OCI-LY7 (cell line): ENCODE measurements at regions not wholly inside any gene's neighbourhood (a gene's known extent, or its start where the extent isn't known, plus 50 kb on each side); places are given as distances from the start of the nearest gene placed in this dataset.
"Not testable (repeated sequence)": the region's sequence is repeated elsewhere in the genome, so short reads cannot be mapped to it uniquely, and the experiment has no call there.

Experiments
- BruUV-seq: library from RNA; stranded (reverse); fragments of 400-500 nt; replicated peaks from 2 replicates; lab custom pipeline; 2021; lab: Mats Ljungman, UMichigan
- CTCF ChIA-PET: fragments of 300-600 bp; sonication (Branson Sonifier 250); formaldehyde crosslinking; loops from one replicate; lab custom pipeline; 2022; ENCODE audit warnings: antibody characterized with exemption; ENCODE audit not compliant: unreplicated experiment; lab: Charles Lee
- POLR2A ChIA-PET: fragments of 300-600 bp; sonication (Branson Sonifier 250); formaldehyde crosslinking; loops from one replicate; lab custom pipeline; 2022; ENCODE audit warnings: antibody characterized with exemption; lab: Charles Lee
- DNase-seq: peaks from one replicate; pipeline ENCODE4 v3.0.0-alpha.2; 2015; ENCODE audit warnings: low spot score
- H2AFZ ChIP-seq: fragments of 200-600 bp; sonication (generic), shearing (Covaris generic); 2 replicates; pipeline ENCODE4 v1.6.1; 2014; ENCODE audit warnings: mild to moderate bottlenecking, antibody characterized with exemption, low read length, moderate library complexity
- H3K27ac ChIP-seq: fragments of 200-600 bp; sonication (generic); 2 replicates; pipeline ENCODE4 v1.5.1; 2014; ENCODE audit warnings: mixed run types, low read depth, mild to moderate bottlenecking, moderate library complexity, low read length, inconsistent platforms; ENCODE audit not compliant: poor library complexity, severe bottlenecking
- H3K36me3 ChIP-seq: fragments of 200-600 bp; sonication (generic); 2 replicates; pipeline ENCODE4 v1.6.1; 2014; ENCODE audit warnings: mild to moderate bottlenecking, antibody characterized with exemption, low read length, moderate library complexity, mixed read lengths; ENCODE audit not compliant: insufficient read depth
- H3K4me1 ChIP-seq: fragments of 200-600 bp; sonication (generic); 2 replicates; pipeline ENCODE4 v1.5.1; 2014; ENCODE audit warnings: mild to moderate bottlenecking, low read length; ENCODE audit not compliant: insufficient read depth, poor library complexity, severe bottlenecking
- H3K4me2 ChIP-seq: fragments of 200-600 bp; sonication (generic); 2 replicates; pipeline ENCODE4 v1.6.1; 2014; ENCODE audit warnings: mild to moderate bottlenecking, low read length
- H3K4me3 ChIP-seq: fragments of 200-600 bp; sonication (generic); 2 replicates; pipeline ENCODE4 v1.5.1; 2014; ENCODE audit warnings: mild to moderate bottlenecking, low read depth, low read length; ENCODE audit not compliant: poor library complexity, severe bottlenecking
- H3K79me2 ChIP-seq: fragments of 200-600 bp; sonication (generic); 2 replicates; pipeline ENCODE4 v1.6.1; 2016; ENCODE audit warnings: low read depth, mild to moderate bottlenecking, low read length, moderate library complexity, mixed read lengths; ENCODE audit not compliant: insufficient read depth
- H3K9me2 ChIP-seq: fragments of 200-600 bp; sonication (generic); 2 replicates; pipeline ENCODE4 v1.6.1; 2016; ENCODE audit warnings: mild to moderate bottlenecking, low read length, mixed read lengths; ENCODE audit not compliant: insufficient read depth
- H3K9me3 ChIP-seq: fragments of 200-600 bp; sonication (generic); 2 replicates; pipeline ENCODE4 v1.6.1; 2014; ENCODE audit warnings: mild to moderate bottlenecking, mixed run types, low read length, mixed read lengths
- H4K20me1 ChIP-seq: fragments of 200-600 bp; sonication (generic); 2 replicates; pipeline ENCODE4 v1.6.1; 2014; ENCODE audit warnings: mild to moderate bottlenecking, antibody characterized with exemption, low read length, moderate library complexity, mixed read lengths; ENCODE audit not compliant: insufficient read depth
- EZH2phosphoT487 ChIP-seq: fragments of 200-600 bp; sonication (generic); IDR thresholded peaks from 2 replicates; pipeline ENCODE4 v1.6.1; 2018; ENCODE audit warnings: low read depth, borderline replicate concordance, mild to moderate bottlenecking, mixed run types, antibody characterized with exemption, low read length, moderate library complexity, mixed read lengths
- intact Hi-C: fragments of 100-400 bp; cut with micrococcal nuclease; formaldehyde crosslinking; loops from one replicate; pipeline ENCODE4 v1.10.0; 2022; ENCODE audit not compliant: unreplicated experiment
- TF ChIP-seq, protein P1 (sequence below): fragments of 200-600 bp; sonication (generic); conservative IDR thresholded peaks from 2 replicates; pipeline ENCODE4 v1.5.1; 2014; ENCODE audit warnings: mild to moderate bottlenecking, antibody characterized with exemption, low read length, moderate library complexity, mixed read lengths

DNA sequence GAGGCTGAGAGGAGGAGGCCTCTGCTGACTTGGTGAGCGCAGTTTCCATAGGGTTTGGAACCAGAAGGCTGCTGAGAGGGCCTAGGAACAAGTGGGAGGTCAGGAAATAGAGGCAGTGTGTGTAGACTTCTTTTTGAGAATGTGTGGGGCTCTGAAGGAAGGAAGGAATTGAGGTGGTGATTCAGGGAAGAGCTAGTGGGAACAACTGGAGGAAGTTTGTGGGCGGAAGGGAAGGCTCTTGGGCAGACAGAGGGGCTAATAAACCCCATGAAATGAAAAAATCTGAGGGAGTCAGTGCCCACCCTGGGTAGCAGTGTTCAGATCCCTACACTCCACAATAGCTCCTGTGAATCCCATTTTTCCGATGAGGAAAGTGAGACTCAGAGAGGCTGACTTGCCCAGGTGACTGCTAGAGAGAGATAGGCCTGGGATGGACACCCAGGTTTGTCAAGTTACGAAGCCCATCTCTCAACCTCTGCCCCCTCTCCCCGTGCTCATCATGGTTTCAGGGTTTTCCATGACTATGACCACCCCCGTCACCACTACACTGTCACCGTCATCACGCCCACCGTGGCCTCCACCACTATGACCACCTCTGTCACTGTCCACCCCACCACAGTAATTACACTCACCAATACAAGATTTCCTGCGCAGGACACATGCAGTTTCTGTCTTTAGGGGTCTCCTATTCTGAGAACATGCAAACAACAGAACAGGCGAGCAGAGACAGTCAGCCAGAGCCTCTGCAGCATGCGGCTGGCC, 106.4 kb downstream of the MRPL14 start:
- intact Hi-C loops: no loop called here
- H3K27ac ChIP-seq: no peak overlapping the region
- no peaks in the 10 kb centered on the region for H3K4me1 ChIP-seq
- no peaks in the 10 kb centered on the region for H3K9me2 ChIP-seq
- no peaks in the 10 kb centered on the region for H4K20me1 ChIP-seq
- H3K4me3 ChIP-seq: no peak overlapping the region
- ChIA-PET POLR2A (interaction anchor here (1.0 to 1.1 kb wide), 2 partner anchors 51 to 119 kb away, joined by 3 to 4 read pairs; no protein-coding TSS in a partner anchor), CTCF (no interaction called here)
- no peaks in the 10 kb centered on the region for H3K79me2 ChIP-seq
- BruUV-seq: no TSS peak
- H3K36me3 ChIP-seq: no peaks in the 10 kb centered on the region
- H3K9me3 ChIP-seq: no peaks in the 10 kb centered on the region
- no peak for DNase-seq
- TF ChIP-seq, protein P1, sequence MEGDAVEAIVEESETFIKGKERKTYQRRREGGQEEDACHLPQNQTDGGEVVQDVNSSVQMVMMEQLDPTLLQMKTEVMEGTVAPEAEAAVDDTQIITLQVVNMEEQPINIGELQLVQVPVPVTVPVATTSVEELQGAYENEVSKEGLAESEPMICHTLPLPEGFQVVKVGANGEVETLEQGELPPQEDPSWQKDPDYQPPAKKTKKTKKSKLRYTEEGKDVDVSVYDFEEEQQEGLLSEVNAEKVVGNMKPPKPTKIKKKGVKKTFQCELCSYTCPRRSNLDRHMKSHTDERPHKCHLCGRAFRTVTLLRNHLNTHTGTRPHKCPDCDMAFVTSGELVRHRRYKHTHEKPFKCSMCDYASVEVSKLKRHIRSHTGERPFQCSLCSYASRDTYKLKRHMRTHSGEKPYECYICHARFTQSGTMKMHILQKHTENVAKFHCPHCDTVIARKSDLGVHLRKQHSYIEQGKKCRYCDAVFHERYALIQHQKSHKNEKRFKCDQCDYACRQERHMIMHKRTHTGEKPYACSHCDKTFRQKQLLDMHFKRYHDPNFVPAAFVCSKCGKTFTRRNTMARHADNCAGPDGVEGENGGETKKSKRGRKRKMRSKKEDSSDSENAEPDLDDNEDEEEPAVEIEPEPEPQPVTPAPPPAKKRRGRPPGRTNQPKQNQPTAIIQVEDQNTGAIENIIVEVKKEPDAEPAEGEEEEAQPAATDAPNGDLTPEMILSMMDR: no peak
- TF ChIP-seq EZH2phosphoT487: no peak
- no peak overlapping the region for H2AFZ ChIP-seq
- H3K4me2 ChIP-seq: no peak overlapping the region

DNA sequence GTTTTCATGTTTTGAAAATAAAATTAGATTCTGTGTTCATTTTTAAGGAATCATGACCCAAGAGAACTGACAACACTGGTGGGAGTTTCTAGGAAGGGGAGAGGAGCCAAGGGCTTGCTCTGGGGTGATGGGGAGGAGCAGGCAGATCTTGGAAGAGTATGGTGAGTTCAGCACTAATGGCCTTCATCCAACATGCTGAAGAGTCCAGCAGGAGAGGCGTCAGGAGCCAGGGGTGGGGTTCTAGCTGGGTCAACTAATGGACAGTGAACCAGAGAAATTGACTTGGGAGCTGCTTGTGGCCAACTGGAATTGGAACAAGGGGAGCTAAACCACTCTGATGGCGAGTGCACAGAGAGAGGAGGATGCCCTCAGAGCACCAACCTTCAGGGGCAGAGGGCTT, 107.1 kb downstream of the MRPL14 start:
- no peaks in the 10 kb centered on the region for H3K9me2 ChIP-seq
- no TSS peak for BruUV-seq
- ChIA-PET CTCF (no interaction called here), POLR2A (interaction anchor here (1.0 to 1.1 kb wide), 2 partner anchors 51 to 118 kb away, joined by 3 to 4 read pairs; no protein-coding TSS in a partner anchor)
- no peak overlapping the region for H3K27ac ChIP-seq
- H3K9me3 ChIP-seq: no peaks in the 10 kb centered on the region
- no peaks in the 10 kb centered on the region for H3K4me1 ChIP-seq
- no peaks in the 10 kb centered on the region for H3K36me3 ChIP-seq
- H3K4me2 ChIP-seq: no peak overlapping the region
- no peak for DNase-seq
- H4K20me1 ChIP-seq: no peaks in the 10 kb centered on the region
- TF ChIP-seq EZH2phosphoT487: no peak
- TF ChIP-seq, protein P1: no peak
- no peaks in the 10 kb centered on the region for H3K79me2 ChIP-seq
- intact Hi-C loops: no loop called here
- H3K4me3 ChIP-seq: no peak overlapping the region
- no peak overlapping the region for H2AFZ ChIP-seq

DNA sequence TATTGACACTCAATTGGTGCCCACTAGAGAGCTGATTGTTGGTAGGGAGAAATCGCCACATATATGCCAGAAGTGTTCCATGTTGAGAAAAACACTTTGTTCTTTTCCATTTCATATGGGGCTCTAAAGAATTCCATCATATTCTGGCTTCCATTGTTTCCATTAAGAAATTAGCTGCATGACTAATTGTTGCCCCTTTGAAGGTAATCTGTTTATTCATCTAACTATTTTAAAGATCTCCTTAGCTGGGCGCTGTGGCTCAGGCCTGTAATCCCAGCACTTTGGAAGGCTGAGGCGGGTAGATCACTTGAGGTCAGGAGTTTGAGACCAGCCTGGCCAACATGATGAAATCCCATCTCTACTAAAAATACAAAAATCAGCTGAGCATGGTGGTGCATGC, 109.9 kb downstream of the MRPL14 start:
- H2AFZ ChIP-seq, H3K4me3 ChIP-seq, H3K4me2 ChIP-seq, H3K9me3 ChIP-seq, CTCF ChIA-PET, H3K27ac ChIP-seq, H4K20me1 ChIP-seq, POLR2A ChIA-PET, DNase-seq, BruUV-seq, H3K79me2 ChIP-seq, intact Hi-C loops, H3K9me2 ChIP-seq, H3K4me1 ChIP-seq, H3K36me3 ChIP-seq: not testable (repeated sequence)
